Esophagus squamous epithelium (tissue), 4 donors: ENCODE measurements at regions not wholly inside any gene's neighbourhood (a gene's known extent, or its start where the extent isn't known, plus 50 kb on each side); places are given as distances from the start of the nearest gene placed in this dataset.

Experiments used
- POLR2A ChIP-seq, 4 donors: fragments of 450-650 bp; IDR thresholded peaks; one replicate each; pipeline ENCODE4 v1.6.1; 2017; ENCODE audit warnings: antibody characterized with exemption in 4 of 4, mild to moderate bottlenecking in 4 of 4, moderate library complexity in 3 of 4
- TF ChIP-seq, protein P1 (sequence below), 6 experiments: fragments of 450-650 bp in 4 of 6; fragments of 200-600 bp in 2 of 6; sonication (generic) in 2 of 6; IDR thresholded peaks; one replicate each; pipeline ENCODE4 v1.5.1; 2016 to 2019; ENCODE audit warnings: antibody characterized with exemption in 6 of 6, mild to moderate bottlenecking in 4 of 6, moderate library complexity in 4 of 6

DNA sequence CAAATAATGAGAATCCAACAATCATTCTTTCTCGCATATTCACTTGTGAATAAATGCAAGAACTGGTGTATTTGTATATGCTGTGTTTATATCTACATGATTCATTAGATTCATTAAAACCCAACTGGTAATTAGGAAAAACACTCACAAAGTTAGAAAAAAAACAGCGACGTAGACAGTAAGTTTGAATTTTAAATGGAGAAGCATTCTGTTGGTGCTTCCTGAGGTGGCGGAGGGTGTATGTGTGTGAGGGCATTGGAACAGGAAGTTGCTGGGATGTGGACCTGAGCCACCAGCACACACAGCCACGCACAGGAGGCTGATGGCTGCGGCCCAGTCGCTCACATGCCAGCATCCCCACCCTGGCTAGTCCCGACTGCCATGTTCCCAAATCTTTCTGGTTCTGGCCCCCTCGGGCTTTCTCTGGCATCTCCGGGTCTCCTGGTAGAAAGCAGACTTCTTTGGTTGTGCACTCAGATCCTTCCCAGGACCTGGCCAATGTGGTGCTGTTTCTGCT lies 121.6 kb upstream of the IRF2BP2 start:
- TF ChIP-seq, protein P1, sequence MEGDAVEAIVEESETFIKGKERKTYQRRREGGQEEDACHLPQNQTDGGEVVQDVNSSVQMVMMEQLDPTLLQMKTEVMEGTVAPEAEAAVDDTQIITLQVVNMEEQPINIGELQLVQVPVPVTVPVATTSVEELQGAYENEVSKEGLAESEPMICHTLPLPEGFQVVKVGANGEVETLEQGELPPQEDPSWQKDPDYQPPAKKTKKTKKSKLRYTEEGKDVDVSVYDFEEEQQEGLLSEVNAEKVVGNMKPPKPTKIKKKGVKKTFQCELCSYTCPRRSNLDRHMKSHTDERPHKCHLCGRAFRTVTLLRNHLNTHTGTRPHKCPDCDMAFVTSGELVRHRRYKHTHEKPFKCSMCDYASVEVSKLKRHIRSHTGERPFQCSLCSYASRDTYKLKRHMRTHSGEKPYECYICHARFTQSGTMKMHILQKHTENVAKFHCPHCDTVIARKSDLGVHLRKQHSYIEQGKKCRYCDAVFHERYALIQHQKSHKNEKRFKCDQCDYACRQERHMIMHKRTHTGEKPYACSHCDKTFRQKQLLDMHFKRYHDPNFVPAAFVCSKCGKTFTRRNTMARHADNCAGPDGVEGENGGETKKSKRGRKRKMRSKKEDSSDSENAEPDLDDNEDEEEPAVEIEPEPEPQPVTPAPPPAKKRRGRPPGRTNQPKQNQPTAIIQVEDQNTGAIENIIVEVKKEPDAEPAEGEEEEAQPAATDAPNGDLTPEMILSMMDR (IDR thresholded peaks at IDR 0.05) = no peak
- TF ChIP-seq POLR2A (IDR thresholded peaks at IDR 0.05) = no peak
